ENCODE measurements at regions not wholly inside any gene's neighbourhood (a gene's known extent, or its start where the extent isn't known, plus 50 kb on each side); places are given as distances from the start of the nearest gene placed in this dataset.

- TF ChIP-seq CUX1 (IDR thresholded peaks at IDR 0.05; ENCODE audit: insufficient replicate concordance, low read depth, low read length) (no peak), ELK1 (IDR thresholded peaks at IDR 0.05; ENCODE audit: low read depth, low read length) (no peak), SUPT20H (IDR thresholded peaks at IDR 0.05; ENCODE audit: borderline replicate concordance, control insufficient read depth, low read depth, low read length) (no peak), HCFC1 (IDR thresholded peaks at IDR 0.05; ENCODE audit: low read length) (no peak), SMARCA5 (IDR thresholded peaks at IDR 0.05) (no peak), SUZ12 (IDR thresholded peaks at IDR 0.05; ENCODE audit: unreplicated experiment) (no peak)
These were observed 492.5 kb upstream of the MANEA start (continued) for GRCh38 chr6:95084867-95085266.

All from GM12878 (cell line).